Activated CD4-positive, alpha-beta T cell treated with anti-CD3 and anti-CD28 coated beads for 4 hours (primary cell): ENCODE measurements at regions not wholly inside any gene's neighbourhood (a gene's known extent, or its start where the extent isn't known, plus 50 kb on each side); places are given as distances from the start of the nearest gene placed in this dataset.

Source experiments
- DNase-seq, 2 donors: peaks; one replicate each; pipeline ENCODE4 v3.0.0-alpha.2; 2020

DNA sequence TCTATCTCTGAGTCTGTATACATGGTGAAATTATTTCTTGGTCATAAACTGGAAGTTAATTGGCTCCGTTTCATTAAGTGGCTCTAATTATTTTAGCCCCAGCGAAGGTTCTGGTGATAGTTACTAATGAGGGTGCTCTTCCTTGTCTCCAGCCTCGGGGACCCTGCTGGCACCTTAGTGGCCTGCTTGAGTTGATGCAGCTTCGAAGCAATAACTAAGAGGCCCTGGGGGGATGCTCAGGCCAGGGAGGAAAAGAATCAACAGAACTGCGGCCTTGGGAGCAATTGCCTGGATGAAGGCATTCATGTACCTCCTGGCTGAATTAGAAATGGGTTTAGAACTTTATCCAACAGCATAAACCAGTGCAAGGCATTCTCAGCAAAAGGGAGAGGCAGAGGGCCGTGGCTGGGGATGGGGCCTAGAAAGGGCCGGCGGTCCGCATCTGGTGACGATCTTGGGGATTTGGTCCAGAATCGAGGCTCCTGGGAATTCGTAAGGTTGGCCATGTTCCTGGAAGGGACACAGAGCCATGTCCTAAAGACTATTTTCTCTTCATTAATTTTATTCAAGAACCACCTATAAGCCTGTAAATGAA, 100.0 kb upstream of the AJAP1 start:
- DNase-seq, result no peak

DNA sequence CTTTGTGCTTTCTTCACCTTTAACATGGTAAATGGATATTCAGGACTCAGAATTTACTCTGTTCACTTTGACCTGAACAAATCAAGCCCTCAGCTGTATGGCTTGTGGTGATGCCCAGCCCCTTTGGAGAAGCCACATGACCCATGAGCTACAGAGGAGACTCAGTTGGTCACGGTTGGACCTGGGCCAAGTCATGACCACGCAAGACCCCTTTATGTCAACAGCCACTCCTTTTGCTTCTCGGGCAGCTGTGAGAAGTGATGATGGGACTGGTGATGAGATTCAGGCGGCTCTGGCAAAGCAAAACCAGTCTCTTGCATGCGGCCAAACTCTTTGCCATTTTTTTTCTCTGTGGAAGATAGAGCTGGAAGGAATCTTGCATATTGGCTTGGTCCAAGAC, 96.5 kb upstream of the AJAP1 start:
- DNase-seq, result no peak

- no peak for DNase-seq
Measured at GRCh38 chr1:4561205-4561604, 93.2 kb upstream of the AJAP1 start.

GRCh38 chr1:4562321-4562720, 92.1 kb upstream of the AJAP1 start:
- DNase-seq, result no peak

GRCh38 chr1:4563586-4563985, 90.8 kb upstream of the AJAP1 start:
- no peak for DNase-seq

GRCh38 chr1:4564051-4564450, 90.4 kb upstream of the AJAP1 start:
- no peak for DNase-seq

DNA sequence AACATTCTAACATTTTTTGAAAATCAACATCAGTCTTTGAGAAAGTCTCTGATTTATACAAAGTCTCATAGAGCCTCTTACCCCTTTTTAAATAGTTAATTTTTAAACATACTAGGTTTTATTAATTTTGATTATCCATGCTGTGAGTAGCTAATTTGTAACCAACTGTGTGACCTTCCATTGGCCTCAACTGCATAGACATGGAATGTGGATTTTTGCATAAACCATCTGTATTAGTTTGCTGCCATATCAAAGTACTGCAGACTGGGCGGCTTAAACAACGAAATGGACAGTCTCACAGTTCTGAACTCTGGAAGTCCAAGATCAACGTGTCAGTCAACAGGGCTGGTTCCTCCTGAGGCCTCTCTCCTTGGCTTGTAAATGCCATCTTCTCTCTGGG, 89.2 kb upstream of the AJAP1 start:
- DNase-seq, result no peak

- no peak for DNase-seq
Measured at GRCh38 chr1:4565801-4566449, 88.5 kb upstream of the AJAP1 start.

DNA sequence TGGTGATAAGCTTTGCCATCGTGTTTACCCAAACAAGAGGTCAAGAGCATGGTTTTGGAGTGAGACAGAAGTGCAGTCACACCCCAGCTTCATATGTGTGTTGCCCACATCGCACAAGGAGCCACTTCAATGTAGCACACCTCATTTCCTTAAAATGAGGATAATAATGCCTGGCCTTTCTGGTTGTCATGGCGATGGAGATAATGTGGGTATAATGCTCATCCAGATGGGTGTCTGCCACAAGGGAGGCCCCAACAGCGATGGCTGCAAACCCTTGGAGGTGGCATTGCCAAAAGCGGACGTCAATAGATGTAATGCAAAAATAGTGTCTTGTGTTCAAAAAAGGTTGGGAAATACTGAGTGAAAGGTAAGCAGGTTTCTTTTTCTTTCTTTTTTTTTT, 83.1 kb upstream of the AJAP1 start:
- DNase-seq, result no peak

DNA sequence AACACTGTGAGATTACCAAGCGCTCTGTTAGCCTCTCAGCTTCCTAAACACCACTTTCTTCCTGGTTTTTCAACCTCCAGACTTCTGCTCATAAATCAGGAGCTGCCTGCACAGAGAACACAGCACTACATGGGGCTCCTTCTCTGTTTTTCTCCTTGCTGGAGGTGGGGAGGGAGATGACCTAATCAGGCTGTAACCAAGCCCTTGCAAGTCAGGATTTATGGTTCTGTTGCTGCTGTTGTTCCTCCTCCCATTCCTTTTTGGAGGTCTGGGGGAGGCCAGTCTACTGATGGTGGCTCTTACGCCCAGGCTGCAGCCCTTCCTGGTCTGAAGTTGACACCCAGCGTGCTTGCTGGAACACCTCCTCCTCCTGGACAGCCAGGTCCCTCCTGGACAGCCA, 80.9 kb upstream of the AJAP1 start:
- no peak for DNase-seq

DNA sequence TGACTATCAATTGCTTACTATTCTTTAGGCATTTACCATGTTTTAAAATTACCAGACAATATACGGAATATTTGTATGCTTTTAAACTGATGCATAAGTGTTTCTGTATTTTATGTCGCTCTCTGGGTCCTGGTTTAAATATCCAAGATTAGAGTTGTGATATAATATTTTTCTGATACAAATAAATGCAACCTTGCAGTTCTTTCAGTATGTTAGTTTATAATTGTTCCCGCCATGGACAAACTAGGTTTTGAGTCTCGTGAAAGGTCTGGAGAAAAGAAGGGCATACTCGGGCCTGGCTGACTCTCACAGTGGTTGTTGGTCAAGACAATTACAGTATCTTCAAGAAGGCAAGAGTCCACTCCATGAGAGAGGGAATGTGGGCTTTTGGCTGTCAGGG, 72.6 kb upstream of the AJAP1 start:
- DNase-seq, result no peak

DNA sequence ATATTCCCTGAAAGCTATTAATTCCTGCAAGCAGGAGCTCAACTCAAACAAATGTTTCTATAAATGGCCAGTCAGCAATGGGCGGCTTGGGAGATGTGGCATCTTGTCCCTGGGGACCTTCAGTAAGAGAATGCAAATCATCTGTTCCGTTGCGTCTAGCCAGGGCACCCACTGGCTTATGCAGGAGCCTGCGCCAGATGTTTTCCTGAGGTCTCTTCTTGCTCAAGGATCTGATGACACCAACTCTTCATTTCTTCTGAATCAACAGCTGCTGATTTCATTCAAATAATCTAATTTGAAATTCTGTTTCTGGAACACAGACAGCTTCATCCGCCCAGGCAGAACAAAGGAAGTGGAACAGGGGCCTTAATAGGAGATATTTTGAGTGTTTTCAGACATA, 70.0 kb upstream of the AJAP1 start:
- no peak for DNase-seq

- DNase-seq, result peak in 1 of 2 donors; percentile 15
Measured at GRCh38 chr1:4585216-4585615, 69.2 kb upstream of the AJAP1 start.

- DNase-seq, result no peak
Measured at GRCh38 chr1:4585705-4586104, 68.7 kb upstream of the AJAP1 start.

- no peak for DNase-seq
Measured at GRCh38 chr1:4586611-4587160, 67.7 kb upstream of the AJAP1 start.

- no peak for DNase-seq
Measured at GRCh38 chr1:4587721-4588120, 66.7 kb upstream of the AJAP1 start.

GRCh38 chr1:4590756-4591155, 63.7 kb upstream of the AJAP1 start:
- no peak for DNase-seq

- no peak for DNase-seq
Measured at GRCh38 chr1:4591926-4592325, 62.5 kb upstream of the AJAP1 start.

DNA sequence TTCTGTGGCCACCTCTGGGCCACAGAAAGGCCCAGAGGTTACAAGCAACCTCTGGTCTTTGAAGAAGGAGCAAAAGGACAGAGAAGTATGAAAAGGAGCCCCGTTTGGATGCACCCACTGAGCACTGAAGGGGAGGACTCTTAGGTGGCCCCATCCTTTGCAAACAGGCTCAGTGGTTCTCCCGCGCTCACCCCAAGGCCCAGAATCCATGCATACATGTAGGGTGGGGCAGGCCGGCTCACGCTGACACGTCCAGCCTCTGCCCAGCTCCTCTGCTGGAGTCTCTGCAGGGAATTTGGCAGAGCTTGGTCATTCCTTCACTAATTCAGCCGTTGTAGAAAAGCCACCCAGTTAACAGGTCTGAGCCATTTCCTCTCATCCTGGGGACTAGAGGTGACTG, 61.3 kb upstream of the AJAP1 start:
- DNase-seq, result no peak

GRCh38 chr1:4594286-4594991, 60.0 kb upstream of the AJAP1 start:
- DNase-seq, result no peak

DNA sequence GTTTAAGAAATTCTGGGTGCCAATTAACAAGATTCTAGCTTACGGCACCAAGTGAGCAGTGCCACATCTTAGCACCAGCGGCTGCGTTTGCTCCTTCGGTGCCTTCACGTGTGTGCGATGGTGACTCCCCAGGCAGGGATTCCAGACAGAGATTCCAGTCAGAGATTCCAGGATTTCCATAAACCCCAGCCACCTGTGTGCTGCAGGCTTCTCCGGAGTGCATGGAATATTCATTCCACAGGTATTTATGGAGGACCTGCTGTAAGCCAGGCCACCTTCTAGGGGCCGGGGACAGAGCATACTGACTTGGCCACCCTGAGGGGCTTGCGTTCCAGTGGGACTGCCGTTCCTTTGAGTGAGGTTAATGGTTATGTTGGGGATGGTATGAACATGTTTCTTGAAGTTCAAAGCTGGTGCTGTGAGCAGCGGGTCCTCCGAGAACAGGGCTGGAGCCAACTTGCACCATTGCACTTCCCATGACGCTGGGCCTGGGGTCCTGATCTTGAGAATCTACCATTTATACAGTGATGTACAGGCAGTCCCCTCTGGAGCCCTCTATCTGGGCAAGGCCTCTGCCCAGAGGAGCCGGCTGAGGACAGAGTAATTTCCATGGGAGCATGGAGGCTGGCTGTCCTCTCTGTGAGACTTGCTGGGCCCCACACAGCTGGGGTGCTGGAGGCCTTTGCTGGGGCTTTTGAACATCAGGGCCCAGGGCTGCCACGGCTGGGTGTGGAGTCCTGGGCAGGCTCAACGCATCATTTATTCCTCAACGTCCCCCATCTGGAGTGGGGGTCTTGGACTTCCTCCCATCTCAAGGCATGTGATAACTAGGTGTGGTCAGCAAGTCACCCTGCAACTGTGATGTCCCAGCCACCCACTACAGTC, 58.8 kb upstream of the AJAP1 start:
- DNase-seq, result no peak

GRCh38 chr1:4596486-4596885, 57.9 kb upstream of the AJAP1 start:
- no peak for DNase-seq

- DNase-seq, result no peak
Measured at GRCh38 chr1:4597020-4597419, 57.4 kb upstream of the AJAP1 start.
